ENCODE measurements at regions not wholly inside any gene's neighbourhood (a gene's known extent, or its start where the extent isn't known, plus 50 kb on each side); places are given as distances from the start of the nearest gene placed in this dataset.
A peak's percentile ranks its signal among the peaks of the same experiment; 100 is the strongest.

GRCh38 chr12:124143726-124144125, 151.2 kb upstream of the RFLNA start:
- H3K4me1 Mint-ChIP-seq, result peaks cover 68 to 71% of the 10 kb centered on the region in 2 experiments
- no peak overlapping the region for H3K4ac ChIP-seq (ENCODE audit: low read depth, low read length)
- H4K5ac ChIP-seq (ENCODE audit: insufficient read length, low read depth, low read length), result no peak overlapping the region
- no peak overlapping the region for H3K56ac ChIP-seq (ENCODE audit: insufficient read length, low read depth, low read length)
- peaks cover 42 to 56% of the 10 kb centered on the region in 2 experiments for H3K9me3 Mint-ChIP-seq
- no CpG with 5 or more reads among the region's 5 CpGs for WGBS (ENCODE audit: extremely low coverage, insufficient read length, low lambda C conversion rate)
- H2BK20ac ChIP-seq (ENCODE audit: low read depth, low read length, poor library complexity, severe bottlenecking), result no peak overlapping the region
- H3K27me3 Mint-ChIP-seq (ENCODE audit: low read depth), result no peaks in the 10 kb centered on the region
- H3T11ph ChIP-seq (ENCODE audit: low read length), result no peak overlapping the region
- H2BK5ac ChIP-seq (ENCODE audit: insufficient read length, low read length), result no peak overlapping the region
- H3K23me2 ChIP-seq (ENCODE audit: insufficient read length, low read depth, low read length, poor library complexity, severe bottlenecking), result no peaks in the 10 kb centered on the region
- H3K79me2 ChIP-seq (ENCODE audit: insufficient read depth, low read length), result no peaks in the 10 kb centered on the region
- H2AFZ ChIP-seq (ENCODE audit: low read length), result no peak overlapping the region
- H3K79me1 ChIP-seq (ENCODE audit: insufficient read depth, low read depth, low read length, poor library complexity, severe bottlenecking), result no peaks in the 10 kb centered on the region
- no peak overlapping the region for H2BK15ac ChIP-seq (ENCODE audit: low read depth, low read length)
- no peak overlapping the region for H3K4me3 Mint-ChIP-seq
- H4K91ac ChIP-seq (ENCODE audit: insufficient read length, low read depth, low read length), result no peak overlapping the region
- peaks cover 6 to 42% (median 30%) of the 10 kb centered on the region in 3 experiments for H3K36me3 Mint-ChIP-seq (ENCODE audit: insufficient read depth in 1 of 3, low read depth in 3 of 3)
- no peak overlapping the region for H3K9ac ChIP-seq (ENCODE audit: extremely low read depth, insufficient read length, low read length)
- peaks cover 7% of the 10 kb centered on the region for H3K9me3 ChIP-seq (ENCODE audit: control insufficient read depth, low read depth, low read length)
- no peak overlapping the region for H3K27ac ChIP-seq (ENCODE audit: insufficient read length, low read depth, low read length)
- H3K4me2 ChIP-seq (ENCODE audit: insufficient read depth, insufficient read length, low read length), result no peak overlapping the region
- no peak overlapping the region for H3K18ac ChIP-seq (ENCODE audit: insufficient read length, low read depth, low read length)
- H3K14ac ChIP-seq (ENCODE audit: insufficient read depth, low read length), result no peak overlapping the region
- TF ChIP-seq, protein P1, sequence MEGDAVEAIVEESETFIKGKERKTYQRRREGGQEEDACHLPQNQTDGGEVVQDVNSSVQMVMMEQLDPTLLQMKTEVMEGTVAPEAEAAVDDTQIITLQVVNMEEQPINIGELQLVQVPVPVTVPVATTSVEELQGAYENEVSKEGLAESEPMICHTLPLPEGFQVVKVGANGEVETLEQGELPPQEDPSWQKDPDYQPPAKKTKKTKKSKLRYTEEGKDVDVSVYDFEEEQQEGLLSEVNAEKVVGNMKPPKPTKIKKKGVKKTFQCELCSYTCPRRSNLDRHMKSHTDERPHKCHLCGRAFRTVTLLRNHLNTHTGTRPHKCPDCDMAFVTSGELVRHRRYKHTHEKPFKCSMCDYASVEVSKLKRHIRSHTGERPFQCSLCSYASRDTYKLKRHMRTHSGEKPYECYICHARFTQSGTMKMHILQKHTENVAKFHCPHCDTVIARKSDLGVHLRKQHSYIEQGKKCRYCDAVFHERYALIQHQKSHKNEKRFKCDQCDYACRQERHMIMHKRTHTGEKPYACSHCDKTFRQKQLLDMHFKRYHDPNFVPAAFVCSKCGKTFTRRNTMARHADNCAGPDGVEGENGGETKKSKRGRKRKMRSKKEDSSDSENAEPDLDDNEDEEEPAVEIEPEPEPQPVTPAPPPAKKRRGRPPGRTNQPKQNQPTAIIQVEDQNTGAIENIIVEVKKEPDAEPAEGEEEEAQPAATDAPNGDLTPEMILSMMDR (conservative IDR thresholded peaks at IDR 0.05), result no peak
- H4K20me1 ChIP-seq (ENCODE audit: control insufficient read depth, insufficient read depth, insufficient read length), result no peaks in the 10 kb centered on the region
- H3K27me3 ChIP-seq (ENCODE audit: insufficient read depth, low read length), result no peaks in the 10 kb centered on the region
- DNase-seq, result no peak
- no peak overlapping the region for H2BK120ac ChIP-seq (ENCODE audit: low read depth, low read length, poor library complexity, severe bottlenecking)
- H3K27ac Mint-ChIP-seq, result peak overlapping the region in 1 of 3 experiments; percentile 52; a peak in 3 of 7 replicates
- H3K4me1 ChIP-seq (ENCODE audit: insufficient read depth, low read length), result peaks cover 9% of the 10 kb centered on the region; the same call in 1 of the 2 replicates
- no peak overlapping the region for H2AK5ac ChIP-seq (ENCODE audit: insufficient read length, low read length)
- H3K23ac ChIP-seq (ENCODE audit: insufficient read length, low read depth, low read length), result no peak overlapping the region
- no peak overlapping the region for H2BK12ac ChIP-seq (ENCODE audit: insufficient read length, low read depth, low read length)
- H4K8ac ChIP-seq (replicated peaks; ENCODE audit: insufficient read length, low read depth, low read length), result no peak overlapping the region

Measured in H9 (cell line).